ENCODE measurements at regions not wholly inside any gene's neighbourhood (a gene's known extent, or its start where the extent isn't known, plus 50 kb on each side); places are given as distances from the start of the nearest gene placed in this dataset.

- H3F3A ChIP-seq (ENCODE audit: insufficient read depth): peaks cover 6% of the 10 kb centered on the region; the same call in 1 of the 2 replicates
- H3K9me2 ChIP-seq (replicated peaks; ENCODE audit: insufficient read depth, low read length): no peaks in the 10 kb centered on the region
- TF ChIP-seq EZH2phosphoT487 (conservative IDR thresholded peaks at IDR 0.05; ENCODE audit: low read length) (no peak), CTCF (IDR thresholded peaks at IDR 0.05; ENCODE audit: insufficient read depth, low read length, poor library complexity, severe bottlenecking) (no peak)
- no peak overlapping the region for H3K27ac ChIP-seq (ENCODE audit: low read depth, low read length)
- H2AFZ ChIP-seq (ENCODE audit: low read depth, low read length, severe bottlenecking): no peak overlapping the region
- no peak overlapping the region for H3K4me3 ChIP-seq (ENCODE audit: insufficient read depth, low read length, poor library complexity, severe bottlenecking)
- H3K79me2 ChIP-seq (ENCODE audit: insufficient read depth, low read length): no peaks in the 10 kb centered on the region
- H3K9me3 ChIP-seq (ENCODE audit: insufficient read depth, low read length): peaks cover 11% of the 10 kb centered on the region; the same call in 1 of the 2 replicates
- H3K36me3 ChIP-seq (ENCODE audit: low read length): peaks cover 2% of the 10 kb centered on the region; the same call in 1 of the 2 replicates
- no peak overlapping the region for H3K9ac ChIP-seq (ENCODE audit: low read length)
- no peaks in the 10 kb centered on the region for H3K27me3 ChIP-seq (ENCODE audit: low read length)
- no peak overlapping the region for H3K4me2 ChIP-seq (ENCODE audit: low read depth, low read length, poor library complexity, severe bottlenecking)
- no peaks in the 10 kb centered on the region for H4K20me1 ChIP-seq (ENCODE audit: low read depth, low read length)
Measured at GRCh38 chr14:40199101-40199500, 766.9 kb upstream of the FBXO33 start.

GRCh38 chr14:40197344-40197743 is 765.1 kb upstream of the FBXO33 start:
- no peak overlapping the region for H3K9ac ChIP-seq (ENCODE audit: low read length)
- no peak overlapping the region for H3K4me3 ChIP-seq (ENCODE audit: insufficient read depth, low read length, poor library complexity, severe bottlenecking)
- no peaks in the 10 kb centered on the region for H4K20me1 ChIP-seq (ENCODE audit: low read depth, low read length)
- H3K79me2 ChIP-seq (ENCODE audit: insufficient read depth, low read length): no peaks in the 10 kb centered on the region
- peaks cover 6% of the 10 kb centered on the region; the same call in 1 of the 2 replicates for H3F3A ChIP-seq (ENCODE audit: insufficient read depth)
- no peaks in the 10 kb centered on the region for H3K27me3 ChIP-seq (ENCODE audit: low read length)
- H3K27ac ChIP-seq (ENCODE audit: low read depth, low read length): no peak overlapping the region
- H3K9me2 ChIP-seq (replicated peaks; ENCODE audit: insufficient read depth, low read length): no peaks in the 10 kb centered on the region
- H3K36me3 ChIP-seq (ENCODE audit: low read length): peaks cover 4% of the 10 kb centered on the region; the same call in 1 of the 2 replicates
- H3K4me2 ChIP-seq (ENCODE audit: low read depth, low read length, poor library complexity, severe bottlenecking): no peak overlapping the region
- H2AFZ ChIP-seq (ENCODE audit: low read depth, low read length, severe bottlenecking): no peak overlapping the region
- no peak for TF ChIP-seq CTCF (IDR thresholded peaks at IDR 0.05; ENCODE audit: insufficient read depth, low read length, poor library complexity, severe bottlenecking)
- TF ChIP-seq EZH2phosphoT487 (conservative IDR thresholded peaks at IDR 0.05; ENCODE audit: low read length): no peak
- H3K9me3 ChIP-seq (ENCODE audit: insufficient read depth, low read length): peaks cover 8% of the 10 kb centered on the region; the same call in 1 of the 2 replicates

GRCh38 chr14:40188006-40188405 is 755.8 kb upstream of the FBXO33 start:
- Histone ChIP-seq H3K9me3 (ENCODE audit: insufficient read depth, low read length) (peaks cover 4% of the 10 kb centered on the region; the same call in 1 of the 2 replicates), H3K36me3 (ENCODE audit: low read length) (peaks cover 11% of the 10 kb centered on the region; the same call in 1 of the 2 replicates), H3K9ac (ENCODE audit: low read length) (no peak overlapping the region), H3F3A (ENCODE audit: insufficient read depth) (no peaks in the 10 kb centered on the region), H2AFZ (ENCODE audit: low read depth, low read length, severe bottlenecking) (peak overlapping the region; percentile 60), H3K4me3 (ENCODE audit: insufficient read depth, low read length, poor library complexity, severe bottlenecking) (no peak overlapping the region), H3K27ac (ENCODE audit: low read depth, low read length) (no peak overlapping the region), H4K20me1 (ENCODE audit: low read depth, low read length) (no peaks in the 10 kb centered on the region), H3K79me2 (ENCODE audit: insufficient read depth, low read length) (no peaks in the 10 kb centered on the region), H3K9me2 (replicated peaks; ENCODE audit: insufficient read depth, low read length) (no peaks in the 10 kb centered on the region), H3K27me3 (ENCODE audit: low read length) (no peaks in the 10 kb centered on the region), H3K4me2 (ENCODE audit: low read depth, low read length, poor library complexity, severe bottlenecking) (no peak overlapping the region)
- TF ChIP-seq CTCF (IDR thresholded peaks at IDR 0.05; ENCODE audit: insufficient read depth, low read length, poor library complexity, severe bottlenecking) (no peak), EZH2phosphoT487 (conservative IDR thresholded peaks at IDR 0.05; ENCODE audit: low read length) (no peak)
